HG02610 (cell line): ENCODE measurements at regions not wholly inside any gene's neighbourhood (a gene's known extent, or its start where the extent isn't known, plus 50 kb on each side); places are given as distances from the start of the nearest gene placed in this dataset.
A peak's percentile ranks its signal among the peaks of the same experiment; 100 is the strongest.

ENCODE experiments used
- ATAC-seq: cut with Tn5 transposase; IDR thresholded peaks from one replicate; pipeline ENCODE4 v1.9.1; 2021; ENCODE audit warnings: mild to moderate bottlenecking, moderate library complexity; ENCODE audit not compliant: unreplicated experiment

DNA sequence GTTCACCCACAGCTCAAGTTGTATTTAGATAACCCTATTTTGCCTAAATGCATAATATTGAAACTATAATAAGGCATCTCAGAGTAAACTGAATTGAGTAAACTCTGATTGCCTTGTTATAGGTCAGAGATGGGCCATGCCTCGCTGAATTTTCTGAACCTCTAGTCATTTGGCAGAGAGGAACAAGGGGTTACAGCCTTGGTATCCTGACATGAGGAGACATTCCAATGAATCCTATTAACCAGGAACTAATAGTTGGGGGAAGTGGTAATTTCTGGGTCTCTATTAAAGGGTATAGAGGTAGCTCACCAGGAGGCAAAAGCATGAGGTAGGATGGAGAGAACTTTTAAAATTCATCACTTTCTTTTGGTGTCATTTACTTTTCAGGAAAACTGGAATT, 227.4 kb upstream of the CHST9 start:
- no peak for ATAC-seq

DNA sequence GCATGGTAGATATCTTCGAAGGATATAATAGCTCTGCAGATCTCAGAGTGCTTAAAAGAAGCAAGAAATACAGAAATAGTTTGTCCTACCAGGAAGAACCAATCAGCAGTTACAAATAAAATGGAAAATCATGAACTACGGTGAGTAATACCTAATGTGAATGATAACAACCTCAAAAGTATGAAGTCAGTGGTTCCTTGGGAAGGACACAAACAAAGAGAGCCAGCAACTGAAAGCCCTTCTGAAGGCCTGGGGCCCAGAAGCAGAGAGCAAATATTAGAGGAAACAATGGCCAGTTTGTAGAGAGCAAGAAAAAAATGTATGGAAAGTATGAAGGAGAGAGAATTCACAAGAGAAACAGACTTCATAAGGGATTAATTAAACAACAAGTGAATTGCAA, 226.8 kb upstream of the CHST9 start:
- no peak for ATAC-seq

DNA sequence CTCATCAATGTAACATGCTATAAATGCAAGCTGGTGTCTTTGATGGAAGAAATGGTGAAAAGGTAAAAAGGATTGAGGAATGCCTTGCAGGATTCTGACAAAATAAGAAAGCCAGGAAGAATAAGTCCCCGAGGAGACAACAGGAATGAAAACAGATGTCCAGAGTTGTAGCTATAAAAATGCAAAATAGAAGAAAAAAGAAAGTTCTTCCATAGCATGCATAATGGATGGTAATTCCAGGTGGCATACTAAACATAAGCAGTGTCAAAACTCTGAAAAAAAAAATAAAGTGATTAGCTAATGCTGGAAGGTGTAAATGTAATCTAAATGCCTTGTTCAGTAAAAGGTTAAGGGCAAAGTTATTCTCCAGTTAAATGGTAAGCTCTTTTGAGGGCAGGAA, 225.9 kb upstream of the CHST9 start:
- no peak for ATAC-seq

DNA sequence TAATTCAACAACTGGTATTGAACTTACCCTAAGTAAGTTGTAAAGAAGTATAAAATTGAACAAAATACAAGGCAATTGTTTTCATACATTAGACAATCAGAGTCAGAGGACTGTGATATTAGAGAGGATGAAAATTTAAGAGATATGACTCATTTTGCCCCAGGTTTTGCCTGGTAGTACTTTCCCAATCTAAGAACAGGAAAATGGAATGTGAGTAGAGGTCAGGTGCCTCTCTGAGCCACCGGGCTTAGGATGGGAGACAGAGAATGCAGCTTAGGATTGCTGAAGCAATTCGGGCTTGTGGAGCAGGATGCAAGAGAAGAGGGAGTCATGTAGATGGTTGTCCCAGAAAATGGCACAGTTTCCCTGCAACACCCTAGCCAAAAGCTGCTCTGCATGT, 219.7 kb upstream of the CHST9 start:
- no peak for ATAC-seq

DNA sequence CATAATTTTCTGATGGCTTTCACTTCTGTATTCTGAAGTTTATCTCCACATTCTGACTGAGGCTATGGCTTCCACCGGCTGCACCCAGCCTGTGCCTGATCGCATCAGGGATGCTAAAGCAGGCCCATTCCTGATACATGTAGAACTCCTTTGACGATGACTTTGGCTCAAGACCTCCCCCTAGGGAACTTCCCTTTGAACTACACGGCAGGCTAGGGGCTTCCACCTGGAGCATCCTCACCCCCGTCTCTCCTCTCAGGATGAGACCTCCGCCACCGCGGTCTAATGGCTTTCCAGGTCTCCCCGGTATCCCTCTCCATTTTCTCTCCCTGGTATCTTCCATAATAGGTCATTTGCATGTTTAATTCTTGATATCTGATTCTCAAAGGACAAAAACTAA, 214.9 kb upstream of the CHST9 start:
- ATAC-seq: no peak

DNA sequence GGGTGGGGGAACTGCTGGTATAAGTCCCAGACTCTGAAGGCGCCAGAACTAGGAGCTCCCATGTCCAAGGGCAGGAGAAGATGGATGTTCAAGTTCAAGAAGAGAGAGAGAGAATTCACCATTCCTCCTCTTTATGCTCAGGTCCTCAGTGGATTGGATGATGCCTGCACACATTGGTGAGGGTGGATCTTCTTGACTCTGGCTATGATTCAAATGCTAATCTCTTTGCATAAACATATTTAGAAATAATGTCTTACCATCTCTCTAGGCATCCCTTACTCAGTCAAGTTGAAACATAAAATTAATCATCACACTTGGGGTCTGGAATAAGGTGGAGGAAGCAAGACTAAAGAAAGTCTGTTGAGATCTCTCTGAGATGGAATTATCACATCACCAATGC, 210.6 kb upstream of the CHST9 start:
- ATAC-seq: no peak

DNA sequence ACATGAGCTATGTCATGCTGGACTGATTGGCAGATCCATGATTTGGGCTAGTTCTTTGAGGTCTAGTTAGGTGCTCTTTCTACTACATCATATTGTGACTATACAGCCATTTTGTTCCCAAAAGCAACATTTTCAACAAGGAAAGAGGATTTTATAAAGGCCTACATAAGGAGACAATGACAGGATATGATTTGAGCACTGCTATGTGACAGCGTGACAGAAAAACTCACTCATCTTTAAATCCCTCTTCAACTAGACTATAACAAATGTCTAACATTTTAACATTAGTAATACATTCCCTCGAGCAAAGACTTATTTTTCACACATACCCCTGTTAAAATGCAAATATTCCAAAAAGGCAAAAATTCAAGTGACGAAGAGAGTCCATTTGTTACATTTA, 209.6 kb upstream of the CHST9 start:
- ATAC-seq: no peak

DNA sequence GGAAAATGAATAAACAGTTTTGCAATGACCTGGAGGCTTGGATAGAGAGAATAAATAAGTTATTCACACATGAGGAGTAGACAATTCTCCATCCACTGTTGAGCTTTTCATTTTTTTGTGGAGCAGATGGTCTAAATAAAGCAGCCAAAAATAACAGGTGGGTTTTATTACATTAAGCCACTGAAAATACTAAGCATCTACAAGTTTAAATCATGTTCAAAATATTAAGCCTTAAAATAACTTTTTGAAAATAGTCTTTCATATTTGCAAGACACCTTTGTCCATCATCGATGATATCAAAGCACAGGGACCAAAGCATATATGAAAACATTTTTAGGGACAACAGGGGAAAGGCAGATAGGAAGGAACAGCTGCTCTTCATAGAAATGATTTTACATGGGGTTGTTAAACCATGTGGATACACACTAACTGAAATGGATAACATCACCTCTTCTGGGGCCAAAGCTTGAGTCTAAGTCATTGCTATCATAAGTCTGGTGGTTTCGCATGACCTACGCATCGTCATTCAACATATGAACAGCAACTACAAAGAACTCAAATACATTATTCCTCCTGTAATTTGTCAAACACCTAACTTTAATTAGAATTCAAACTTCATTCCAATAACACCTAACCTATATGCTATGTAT, 197.6 kb upstream of the CHST9 start:
- ATAC-seq: no peak

DNA sequence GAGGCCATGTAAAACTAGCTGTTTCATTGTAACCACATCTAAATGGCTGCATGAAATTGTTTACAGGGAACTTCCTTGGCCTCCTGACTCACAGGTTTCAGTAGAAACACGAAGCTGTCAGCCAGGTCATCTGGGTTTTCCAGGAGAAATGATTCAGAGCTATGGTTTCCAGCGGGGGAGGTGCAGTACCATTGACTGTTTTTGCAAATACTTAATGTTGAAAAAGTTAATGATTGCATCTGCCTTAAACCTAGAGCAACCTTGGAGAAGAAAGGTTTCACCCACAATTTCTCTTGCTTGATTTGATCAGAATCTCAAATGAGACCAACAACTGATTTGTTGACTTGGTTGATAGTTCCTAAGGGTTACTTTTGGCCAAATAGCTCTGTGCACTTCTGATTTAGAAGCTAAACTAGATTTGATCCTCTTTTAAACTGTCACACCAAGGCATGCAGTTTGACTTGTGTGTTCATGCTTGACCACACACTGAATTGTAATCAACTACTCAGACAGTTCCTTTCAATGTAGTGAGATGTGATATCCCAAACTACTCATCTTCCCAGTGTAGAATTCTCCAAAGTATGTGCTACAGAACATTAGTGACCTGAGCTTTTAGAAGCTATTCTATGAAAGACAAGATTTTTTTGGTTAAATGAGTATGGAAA, 193.5 kb upstream of the CHST9 start:
- peak; percentile 89 for ATAC-seq

DNA sequence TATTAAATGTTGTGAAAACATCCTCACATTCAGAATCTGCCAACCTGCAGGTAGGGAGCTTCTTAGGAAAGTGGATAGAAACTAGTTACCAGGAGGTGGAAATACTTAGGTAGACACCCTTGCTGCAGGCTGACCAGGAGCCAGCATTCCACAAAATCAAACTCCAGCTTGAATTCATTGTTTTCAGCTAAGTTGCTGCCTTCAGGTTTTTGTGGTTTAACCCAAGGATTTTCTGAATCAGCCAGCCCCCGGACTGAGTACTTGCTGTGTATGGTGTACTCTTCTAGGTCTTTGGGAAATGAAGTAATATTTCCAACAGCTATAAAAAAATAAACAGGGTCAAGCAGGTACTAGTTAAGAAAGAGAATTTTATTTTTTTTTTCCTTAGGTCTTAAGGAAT, 192.1 kb upstream of the CHST9 start:
- ATAC-seq: no peak

DNA sequence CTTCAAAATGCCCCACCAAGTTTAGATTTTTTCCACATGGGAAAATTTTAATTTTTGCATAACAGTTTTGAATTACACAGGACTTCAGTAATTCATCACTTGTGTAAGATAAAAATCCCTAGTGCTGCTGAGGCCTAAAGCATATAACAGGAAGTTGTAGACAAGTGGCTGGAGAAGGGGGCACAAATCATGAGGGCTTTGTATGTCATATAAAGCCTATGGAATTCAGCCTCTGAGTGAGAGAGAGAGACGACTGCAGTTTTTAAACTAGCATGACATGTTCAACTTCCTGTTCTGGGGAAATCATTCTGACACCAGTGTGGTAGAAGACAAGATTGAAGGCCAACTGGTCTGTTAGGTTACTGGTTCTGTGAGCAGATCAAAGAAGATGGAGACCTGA, 187.3 kb upstream of the CHST9 start:
- no peak for ATAC-seq

DNA sequence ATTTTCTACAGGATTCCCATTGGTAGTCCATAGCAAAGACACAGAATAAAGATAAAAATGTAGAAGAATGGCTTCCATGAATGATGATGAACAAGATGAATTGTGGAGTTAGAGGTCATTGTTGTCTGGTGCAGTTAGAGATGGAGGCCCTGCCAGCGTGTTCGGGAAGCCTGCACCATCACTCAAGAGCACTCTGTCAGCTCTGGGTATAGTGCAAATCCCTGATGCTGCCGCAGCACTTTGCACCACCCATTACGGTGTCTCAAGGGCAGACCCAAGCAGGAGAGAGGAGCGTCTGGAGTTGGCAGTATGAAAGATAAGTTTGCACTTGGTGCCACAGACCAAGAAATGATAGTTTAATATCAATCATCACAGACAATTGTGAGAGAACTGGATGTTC, 181.6 kb upstream of the CHST9 start:
- no peak for ATAC-seq

DNA sequence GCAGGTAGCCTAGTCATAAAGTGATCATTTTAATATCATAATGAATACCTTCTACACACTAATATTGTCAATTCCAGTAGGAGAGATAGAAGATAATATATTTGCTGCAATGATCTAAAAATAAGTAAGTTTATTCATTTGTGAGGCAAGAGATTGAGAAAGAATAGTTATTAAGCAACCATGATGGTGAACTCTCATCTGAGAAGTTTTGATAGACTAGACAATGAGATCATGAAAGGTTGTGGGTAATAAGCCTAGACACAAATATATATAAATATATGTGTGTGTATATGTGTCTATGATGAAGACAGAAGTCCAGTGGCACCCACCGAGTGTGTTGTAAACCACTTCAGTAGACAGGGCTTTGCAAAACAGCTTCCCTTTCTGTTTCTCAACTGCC, 181.0 kb upstream of the CHST9 start:
- ATAC-seq: no peak

DNA sequence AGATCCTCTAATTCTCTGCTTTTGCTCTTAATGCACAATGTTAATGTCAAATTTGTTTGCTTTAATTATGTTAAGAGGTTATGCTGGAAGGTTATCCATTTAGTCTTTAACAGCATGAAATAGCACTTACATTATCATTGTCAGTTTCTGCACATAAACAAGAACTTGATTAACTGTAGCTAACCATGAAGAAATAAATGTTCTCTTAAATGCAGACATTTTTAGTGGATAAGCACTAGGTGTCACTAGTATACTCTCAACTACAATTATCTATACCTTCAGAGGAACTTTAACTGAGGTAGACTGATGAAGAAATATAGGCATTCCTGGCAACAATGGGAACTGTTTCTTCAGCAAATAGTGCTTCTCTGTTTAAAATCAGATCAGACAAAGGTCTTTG, 178.8 kb upstream of the CHST9 start:
- peak; percentile 46 for ATAC-seq

DNA sequence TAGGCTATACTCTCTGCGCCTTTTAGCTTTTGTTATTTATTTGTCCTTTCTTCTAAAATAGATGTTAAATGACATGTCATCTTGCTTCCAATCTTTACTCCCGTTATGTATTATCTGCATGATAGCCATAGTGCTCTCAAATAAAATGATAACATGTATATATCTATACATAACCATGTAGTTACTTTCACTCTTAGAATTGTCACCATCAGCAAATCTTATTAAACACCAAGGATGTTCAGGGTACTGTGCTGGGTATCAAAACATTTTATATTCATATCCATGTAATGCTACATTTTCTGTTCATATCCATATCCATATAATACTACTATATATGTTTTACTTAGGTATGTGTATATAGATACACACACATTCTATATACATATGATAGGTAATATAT, 176.4 kb upstream of the CHST9 start:
- ATAC-seq: no peak

DNA sequence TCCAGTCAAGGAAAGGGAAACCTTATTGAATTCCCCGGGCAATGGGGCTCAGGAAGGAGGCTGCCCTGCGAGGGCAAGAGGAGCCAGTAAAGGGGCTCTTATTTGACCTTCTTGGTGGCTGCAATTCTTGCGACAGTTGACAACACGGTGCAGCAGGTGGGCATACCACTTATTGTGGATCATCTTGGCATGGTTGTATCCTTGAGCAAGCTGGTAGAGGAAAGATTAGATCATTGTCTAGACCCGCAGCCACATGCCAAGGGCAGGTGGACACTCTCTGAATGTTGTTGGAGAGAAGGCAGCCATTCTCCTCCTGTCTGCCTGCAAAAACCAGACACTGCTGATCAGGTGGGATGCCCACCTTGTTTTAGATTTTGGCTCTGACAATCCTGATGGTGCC, 170.2 kb upstream of the CHST9 start:
- no peak for ATAC-seq

DNA sequence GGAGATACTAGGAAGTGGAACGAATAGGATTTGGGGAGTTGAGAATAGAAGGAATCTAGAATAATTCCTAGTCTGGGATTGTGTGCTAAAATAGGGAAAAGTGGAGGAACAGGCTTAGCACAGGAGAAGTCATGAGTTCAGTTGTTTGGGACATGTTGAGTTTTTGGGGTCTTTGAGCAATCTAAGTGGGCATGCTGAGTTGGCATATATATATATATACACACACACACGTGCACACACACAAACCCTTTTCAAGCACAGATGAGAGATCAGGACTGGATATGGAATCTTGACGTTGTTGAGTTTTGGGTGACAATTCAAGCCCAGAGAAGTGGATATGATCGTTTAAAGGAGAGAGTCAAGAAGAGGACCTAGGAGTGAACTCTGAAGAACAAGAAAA, 168.2 kb upstream of the CHST9 start:
- no peak for ATAC-seq

DNA sequence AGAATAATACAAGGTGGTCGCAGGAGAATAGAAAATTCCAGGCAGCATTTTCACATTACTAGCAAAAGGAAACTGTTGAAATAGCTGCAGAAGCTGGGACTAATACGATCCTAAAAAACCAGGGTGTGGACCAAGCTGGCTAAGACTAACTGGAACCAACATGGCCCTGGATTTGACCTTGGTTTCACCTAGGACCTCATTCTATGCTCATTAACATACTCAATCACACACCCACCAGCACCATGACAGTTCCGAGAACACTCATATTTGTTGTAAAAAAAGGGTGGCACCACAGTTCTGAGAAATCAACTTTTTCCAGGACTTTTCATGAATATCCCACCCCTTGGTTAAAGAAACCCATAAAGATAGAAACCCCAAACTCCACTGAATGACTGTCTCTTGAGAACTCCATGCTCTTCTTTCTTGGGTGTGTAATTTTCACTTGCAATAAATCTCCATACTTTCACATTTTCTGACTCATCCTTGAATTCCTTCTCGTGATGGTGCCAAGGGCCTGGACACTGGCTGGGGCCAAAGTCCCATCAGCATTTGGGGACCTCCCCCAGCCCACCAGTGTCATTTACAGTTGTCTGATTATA, 164.3 kb upstream of the CHST9 start:
- no peak for ATAC-seq

DNA sequence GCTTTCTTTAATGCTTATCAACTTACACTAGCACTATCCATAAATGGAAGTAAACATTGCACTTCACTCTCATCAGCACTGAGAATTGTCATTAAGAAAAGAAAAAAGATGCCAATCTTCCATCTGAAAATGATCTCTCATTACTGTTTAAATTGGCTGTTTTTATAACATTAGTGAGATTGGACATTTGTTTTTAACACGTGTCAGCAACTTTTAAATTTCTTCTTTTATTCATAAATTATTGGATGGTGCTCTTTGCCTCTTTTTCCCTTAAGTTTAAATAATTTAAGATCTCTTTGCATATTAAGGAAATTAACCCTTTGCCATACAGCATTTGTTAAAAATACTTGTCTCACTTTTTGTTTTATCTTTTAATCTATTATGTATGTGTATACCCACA, 146.5 kb upstream of the CHST9 start:
- no peak for ATAC-seq

DNA sequence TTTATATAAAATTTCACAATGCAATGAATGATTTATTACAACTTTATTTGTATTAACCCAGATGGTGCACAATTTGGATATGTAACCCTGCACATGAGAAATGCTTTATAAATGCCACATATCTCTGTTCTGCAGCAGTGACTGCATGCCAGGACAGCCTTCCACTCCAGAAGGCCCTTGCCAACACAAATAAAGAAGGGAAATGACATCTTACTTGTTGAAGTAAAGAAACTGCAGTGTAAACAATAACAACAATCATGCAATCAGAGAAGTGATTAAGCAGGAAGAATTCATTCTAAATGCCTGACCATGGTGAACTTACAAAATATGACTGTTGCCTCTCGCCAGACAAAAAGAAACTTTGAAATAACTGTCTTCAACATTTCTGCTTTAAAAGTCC, 129.9 kb upstream of the CHST9 start:
- no peak for ATAC-seq

DNA sequence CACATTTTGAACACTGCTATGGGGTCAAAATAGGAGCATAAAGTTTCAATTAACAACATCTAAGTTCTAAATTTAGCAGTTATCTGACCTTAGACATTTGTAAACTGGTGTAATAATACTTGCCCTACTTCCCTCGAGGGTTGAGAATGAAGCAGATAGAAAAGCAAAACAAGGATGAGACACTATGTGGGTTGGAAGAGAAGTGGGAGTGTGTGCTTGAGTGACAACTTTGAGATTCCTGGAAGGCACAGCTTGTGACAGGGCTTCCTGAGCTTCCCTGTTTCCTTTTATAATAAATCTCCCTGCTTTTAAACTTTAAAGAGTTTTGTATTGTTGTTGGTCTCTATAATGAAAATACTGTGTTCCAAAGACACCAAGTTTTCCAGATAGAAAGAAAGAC, 128.6 kb upstream of the CHST9 start:
- ATAC-seq: no peak

DNA sequence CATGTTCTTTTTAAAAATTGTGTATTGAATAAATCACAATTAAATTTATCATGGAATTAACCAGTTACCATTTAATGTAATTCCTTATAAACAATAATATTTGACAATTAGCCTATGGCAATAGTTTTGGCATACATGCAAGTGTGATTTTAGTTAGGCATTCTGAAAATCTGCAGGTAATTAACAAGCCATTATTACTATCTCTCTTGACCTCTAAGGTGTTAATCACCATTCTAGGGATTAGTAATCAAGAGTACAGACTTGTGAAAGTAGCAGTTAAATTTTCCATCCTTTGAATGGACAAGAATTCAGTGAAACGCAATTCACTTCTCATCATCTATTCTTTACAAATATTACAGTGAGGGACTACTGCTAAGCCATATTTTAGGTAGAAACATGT, 127.7 kb upstream of the CHST9 start:
- ATAC-seq: no peak

DNA sequence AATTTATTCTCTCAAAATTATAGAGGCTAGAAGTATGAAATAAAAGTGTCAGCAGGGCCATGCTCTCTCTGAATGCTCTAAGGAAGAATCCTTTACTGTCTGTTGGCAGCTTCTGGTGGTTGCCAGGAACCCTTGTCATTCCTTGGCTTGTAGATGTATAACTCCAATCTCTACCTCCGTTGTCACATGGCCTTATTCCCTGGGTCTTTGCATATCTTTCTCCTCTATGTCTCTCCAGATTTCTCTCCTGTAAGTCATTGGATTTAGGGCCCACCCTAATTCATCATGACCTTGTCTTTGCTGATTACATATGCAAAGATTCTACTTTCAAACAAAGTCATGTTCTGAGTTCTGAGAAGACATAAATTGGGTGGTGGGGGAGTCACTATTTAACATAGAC, 127.0 kb upstream of the CHST9 start:
- no peak for ATAC-seq
